GM19238 (cell line): ENCODE measurements at regions not wholly inside any gene's neighbourhood (a gene's known extent, or its start where the extent isn't known, plus 50 kb on each side); places are given as distances from the start of the nearest gene placed in this dataset.
"Not testable (repeated sequence)": the region's sequence is repeated elsewhere in the genome, so short reads cannot be mapped to it uniquely, and the experiment has no call there.

Experiments
- DNase-seq: peaks from one replicate; pipeline ENCODE4 v3.0.0; 2011; ENCODE audit warnings: low spot score; ENCODE audit not compliant: insufficient read length

GRCh38 chr1:221972276-221973235, 230.7 kb upstream of the DUSP10 start:
- DNase-seq = no peak

GRCh38 chr1:221971035-221971434, 229.1 kb upstream of the DUSP10 start:
- not testable (repeated sequence) for DNase-seq

- not testable (repeated sequence) for DNase-seq
These were observed 227.5 kb upstream of the DUSP10 start for GRCh38 chr1:221969298-221969858.

- DNase-seq = not testable (repeated sequence)
These were observed 225.6 kb upstream of the DUSP10 start for GRCh38 chr1:221967538-221967937.

GRCh38 chr1:221966888-221967287, 225.0 kb upstream of the DUSP10 start:
- not testable (repeated sequence) for DNase-seq

GRCh38 chr1:221965891-221966290, 224.0 kb upstream of the DUSP10 start:
- not testable (repeated sequence) for DNase-seq

- DNase-seq = no peak
These were observed 223.4 kb upstream of the DUSP10 start for GRCh38 chr1:221965252-221965651.

- DNase-seq = no peak
These were observed 221.9 kb upstream of the DUSP10 start for GRCh38 chr1:221963742-221964141.

- DNase-seq = no peak
These were observed 220.5 kb upstream of the DUSP10 start for GRCh38 chr1:221962385-221962784.

- no peak for DNase-seq
These were observed 219.8 kb upstream of the DUSP10 start for GRCh38 chr1:221961532-221962292.

GRCh38 chr1:221958161-221958562, 216.3 kb upstream of the DUSP10 start:
- DNase-seq = not testable (repeated sequence)

- DNase-seq = not testable (repeated sequence)
These were observed 215.5 kb upstream of the DUSP10 start for GRCh38 chr1:221957350-221957749.

GRCh38 chr1:221949996-221950395, 208.1 kb upstream of the DUSP10 start:
- DNase-seq = no peak

GRCh38 chr1:221948459-221948858, 206.6 kb upstream of the DUSP10 start:
- no peak for DNase-seq

- no peak for DNase-seq
These were observed 205.8 kb upstream of the DUSP10 start for GRCh38 chr1:221947731-221948130.

GRCh38 chr1:221946768-221947167, 204.9 kb upstream of the DUSP10 start:
- DNase-seq = no peak

GRCh38 chr1:221945669-221946068, 203.8 kb upstream of the DUSP10 start:
- DNase-seq = no peak

- no peak for DNase-seq
These were observed 202.5 kb upstream of the DUSP10 start for GRCh38 chr1:221944247-221944870.

GRCh38 chr1:221940631-221941030, 198.7 kb upstream of the DUSP10 start:
- no peak for DNase-seq

- peak; percentile 4 for DNase-seq
These were observed 197.7 kb upstream of the DUSP10 start for GRCh38 chr1:221939607-221940006.

- no peak for DNase-seq
These were observed 195.5 kb upstream of the DUSP10 start for GRCh38 chr1:221937155-221937953.
